B cell (primary cell): ENCODE measurements at regions not wholly inside any gene's neighbourhood (a gene's known extent, or its start where the extent isn't known, plus 50 kb on each side); places are given as distances from the start of the nearest gene placed in this dataset.
"Not testable (repeated sequence)": the region's sequence is repeated elsewhere in the genome, so short reads cannot be mapped to it uniquely, and the experiment has no call there.

Experiments
- ATAC-seq: fragments of 200-7000 bp; cut with Tn5 transposase; one replicate; pipeline ENCODE4 v1.10.0; 2021; ENCODE audit warnings: low read depth, mild to moderate bottlenecking, moderate number of reproducible peaks, moderate library complexity
- CTCF ChIA-PET: fragments of 350-600 bp; sonication (Branson Sonifier 250); formaldehyde crosslinking; loops from one replicate; lab custom pipeline; 2021; ENCODE audit warnings: antibody characterized with exemption, inconsistent platforms; lab: Charles Lee
- POLR2A ChIA-PET: fragments of 350-600 bp; sonication (Branson Sonifier 250); formaldehyde crosslinking; loops from one replicate; lab custom pipeline; 2021; ENCODE audit warnings: antibody characterized with exemption; lab: Charles Lee
- DNase-seq: peaks from one replicate; pipeline ENCODE4 v3.0.0; 2013
- H2AFZ ChIP-seq: 2 replicates; pipeline ENCODE4 v1.6.1; 2012; ENCODE audit warnings: mild to moderate bottlenecking, low read depth, low read length; ENCODE audit not compliant: insufficient read depth, poor library complexity, severe bottlenecking
- H3K27ac ChIP-seq, 2 donors: 1 replicate in 1 of 2; 2 replicates in 1 of 2; pipeline ENCODE4 v1.5.1; 2012 to 2013; ENCODE audit warnings: low read length in 2 of 2, mild to moderate bottlenecking in 2 of 2, moderate library complexity in 1 of 2
- H3K27me3 ChIP-seq, 4 experiments: fragments of 200-600 bp in 1 of 4; sonication (generic) in 1 of 4; replicated peaks in 1 of 4; 1 replicate in 2 of 4; 2 replicates in 2 of 4; pipeline versions ENCODE4 v1.6.1 to v1.7.0; 2013 to 2016; ENCODE audit warnings: low read length in 3 of 4, mild to moderate bottlenecking in 2 of 4, mixed read lengths in 1 of 4, moderate library complexity in 1 of 4; ENCODE audit not compliant: insufficient read depth in 4 of 4, control insufficient read depth in 3 of 4; ENCODE audit errors: control extremely low read depth in 1 of 4
- H3K36me3 ChIP-seq, 2 experiments: replicated peaks in 1 of 2; 1 replicate in 1 of 2; 2 replicates in 1 of 2; pipeline versions ENCODE4 v1.6.1 to v1.7.1; 2013; ENCODE audit warnings: low read length in 1 of 2; ENCODE audit not compliant: insufficient read depth in 2 of 2, control insufficient read depth in 1 of 2; ENCODE audit errors: control extremely low read depth in 1 of 2, extremely low read depth in 1 of 2
- H3K4me1 ChIP-seq, 2 donors: fragments of 200-600 bp in 1 of 2; sonication (generic) in 1 of 2; 1 replicate in 1 of 2; 2 replicates in 1 of 2; pipeline versions ENCODE4 v1.5.1 to v1.6.1; 2013 to 2017; ENCODE audit warnings: low read length in 2 of 2; ENCODE audit not compliant: control insufficient read depth in 2 of 2, insufficient read depth in 2 of 2
- H3K4me2 ChIP-seq: replicated peaks from 2 replicates; pipeline ENCODE3; 2012; ENCODE audit warnings: mild to moderate bottlenecking, low read depth, low read length; ENCODE audit not compliant: poor library complexity, severe bottlenecking
- H3K4me3 ChIP-seq, 5 experiments: fragments of 200-600 bp in 1 of 5; sonication (generic) in 1 of 5; 1 replicate in 3 of 5; 2 replicates in 2 of 5; pipeline versions ENCODE4 v1.5.1 to v1.7.0; 2011 to 2016; ENCODE audit warnings: low read length in 4 of 5, mild to moderate bottlenecking in 4 of 5, low read depth in 2 of 5, control low read depth in 1 of 5, moderate library complexity in 1 of 5; ENCODE audit not compliant: insufficient read depth in 1 of 5; ENCODE audit errors: control extremely low read depth in 1 of 5, extremely low read depth in 1 of 5
- H3K79me2 ChIP-seq: fragments of 200-600 bp; sonication (generic); one replicate; pipeline ENCODE4 v1.6.0; 2016; ENCODE audit warnings: low read length; ENCODE audit not compliant: control insufficient read depth, insufficient read depth
- H3K9ac ChIP-seq: fragments of 200-600 bp; sonication (generic); 2 replicates; pipeline ENCODE4 v1.6.1; 2017; ENCODE audit warnings: mild to moderate bottlenecking, low read length, moderate library complexity
- H3K9me3 ChIP-seq, 3 donors: one replicate each; pipeline versions ENCODE4 v1.6.1 to v1.7.1; 2013; ENCODE audit warnings: low read length in 2 of 3; ENCODE audit not compliant: control insufficient read depth in 2 of 3, insufficient read depth in 1 of 3; ENCODE audit errors: control extremely low read depth in 1 of 3
- H4K20me1 ChIP-seq: 2 replicates; pipeline ENCODE4 v1.6.0; 2012; ENCODE audit warnings: mild to moderate bottlenecking, low read length; ENCODE audit not compliant: insufficient read depth, control insufficient read depth, poor library complexity, severe bottlenecking
- H3K27ac Mint-ChIP-seq: one replicate; pipeline ENCODE4 v1.8.0; 2021; ENCODE audit warnings: mixed read lengths
- H3K27me3 Mint-ChIP-seq: one replicate; pipeline ENCODE4 v1.8.0; 2021; ENCODE audit warnings: mixed read lengths
- H3K4me1 Mint-ChIP-seq: one replicate; pipeline ENCODE4 v1.8.0; 2021; ENCODE audit warnings: mixed read lengths
- H3K4me3 Mint-ChIP-seq: one replicate; pipeline ENCODE4 v1.8.0; 2021; ENCODE audit warnings: mixed read lengths
- H3K9me3 Mint-ChIP-seq: one replicate; pipeline ENCODE4 v1.8.0; 2022; ENCODE audit warnings: mixed read lengths; ENCODE audit not compliant: insufficient read depth
- CTCF ChIP-seq: fragments of 200-600 bp; IDR thresholded peaks from one replicate; pipeline ENCODE4 v1.8.0; 2022; ENCODE audit warnings: antibody characterized with exemption, mild to moderate bottlenecking
- EZH2 ChIP-seq: IDR thresholded peaks from 2 replicates; pipeline ENCODE4 v1.6.1; 2012; ENCODE audit warnings: borderline replicate concordance, low read depth, mild to moderate bottlenecking, moderate library complexity, low read length; ENCODE audit not compliant: insufficient read depth, poor library complexity, severe bottlenecking
- WGBS: methylation state at CpG from one replicate; pipeline ENCODE4 v1.1.5; 2013; ENCODE audit warnings: missing lambda C conversion rate; ENCODE audit not compliant: insufficient coverage; 5-methylcytosine and 5-hydroxymethylcytosine counted together
- intact Hi-C: fragments of 100-400 bp; cut with micrococcal nuclease; formaldehyde crosslinking; loops from one replicate; pipeline ENCODE4 v1.10.0; 2022

DNA sequence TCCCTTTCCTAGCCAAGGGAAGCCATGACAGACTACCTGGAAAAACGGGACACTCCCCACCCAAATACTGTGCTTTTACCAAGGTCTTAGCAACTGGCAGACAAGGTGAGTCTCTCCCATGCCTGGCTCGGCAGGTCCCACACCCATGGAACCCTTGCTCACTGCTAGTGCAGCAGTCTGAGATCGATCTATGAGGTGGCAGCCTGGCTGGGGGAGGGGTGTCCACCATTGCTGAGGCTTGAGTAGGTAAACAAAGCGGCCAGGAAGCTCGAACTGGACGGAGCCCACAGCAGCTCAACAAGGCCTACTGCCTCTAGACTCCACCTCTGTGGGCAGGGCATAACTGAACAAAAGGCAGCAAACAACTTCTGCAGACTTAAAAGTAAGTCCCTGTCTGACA, 104.4 kb upstream of the GRB10 start:
- H3K9me3 Mint-ChIP-seq, H3K4me2 ChIP-seq, H2AFZ ChIP-seq, POLR2A ChIA-PET, H3K36me3 ChIP-seq, DNase-seq, ATAC-seq, H3K4me3 Mint-ChIP-seq, H3K9me3 ChIP-seq, H3K4me3 ChIP-seq, H3K27ac ChIP-seq, H3K4me1 Mint-ChIP-seq, H4K20me1 ChIP-seq, H3K79me2 ChIP-seq, intact Hi-C loops, H3K27ac Mint-ChIP-seq, H3K9ac ChIP-seq, H3K27me3 ChIP-seq, CTCF ChIA-PET, H3K4me1 ChIP-seq, H3K27me3 Mint-ChIP-seq: not testable (repeated sequence)
- WGBS = 73% methylated on average over 6 of the region's 6 CpGs

GRCh38 chr7:50872437-50872836, 89.7 kb upstream of the GRB10 start:
- Histone ChIP-seq H3K27ac (no peak overlapping the region), H3K9ac (no peak overlapping the region), H3K4me1 (no peaks in the 10 kb centered on the region), H3K79me2 (no peaks in the 10 kb centered on the region), H3K27me3 (no peaks in the 10 kb centered on the region), H4K20me1 (no peaks in the 10 kb centered on the region), H3K36me3 (no peaks in the 10 kb centered on the region), H2AFZ (no peak overlapping the region), H3K9me3 (peaks cover 0 to 3% (median 0%) of the 10 kb centered on the region in 3 donors), H3K4me3 (no peak overlapping the region), H3K4me2 (no peak overlapping the region)
- intact Hi-C loops = no loop called here
- DNase-seq (no peak), ATAC-seq (no peak)
- POLR2A ChIA-PET = no interaction called here
- Mint-ChIP-seq H3K27ac (no peak overlapping the region), H3K27me3 (peaks cover 14% of the 10 kb centered on the region), H3K4me1 (no peaks in the 10 kb centered on the region), H3K9me3 (peaks cover 2% of the 10 kb centered on the region), H3K4me3 (no peak overlapping the region)
- no peak for TF ChIP-seq CTCF
- TF ChIP-seq EZH2 = no peak
- 79% methylated on average over 4 of the region's 4 CpGs for WGBS
- CTCF ChIA-PET = no interaction called here
